Gastrocnemius medialis (tissue), 4 donors: ENCODE measurements at regions not wholly inside any gene's neighbourhood (a gene's known extent, or its start where the extent isn't known, plus 50 kb on each side); places are given as distances from the start of the nearest gene placed in this dataset.

ENCODE experiments used
- CTCF ChIP-seq, 5 experiments: fragments of 450-650 bp in 3 of 5; fragments of 200-600 bp in 2 of 5; sonication (generic) in 2 of 5; IDR thresholded peaks in 4 of 5; conservative IDR thresholded peaks in 1 of 5; 1 replicate in 4 of 5; 2 replicates in 1 of 5; pipeline ENCODE4 v1.5.1; 2016 to 2019; ENCODE audit warnings: antibody characterized with exemption in 5 of 5, mild to moderate bottlenecking in 3 of 5, moderate library complexity in 3 of 5
- POLR2A ChIP-seq, 2 donors: fragments of 450-650 bp; IDR thresholded peaks; one replicate each; pipeline ENCODE4 v1.6.1; 2017; ENCODE audit warnings: antibody characterized with exemption in 2 of 2, mild to moderate bottlenecking in 2 of 2, moderate library complexity in 2 of 2

DNA sequence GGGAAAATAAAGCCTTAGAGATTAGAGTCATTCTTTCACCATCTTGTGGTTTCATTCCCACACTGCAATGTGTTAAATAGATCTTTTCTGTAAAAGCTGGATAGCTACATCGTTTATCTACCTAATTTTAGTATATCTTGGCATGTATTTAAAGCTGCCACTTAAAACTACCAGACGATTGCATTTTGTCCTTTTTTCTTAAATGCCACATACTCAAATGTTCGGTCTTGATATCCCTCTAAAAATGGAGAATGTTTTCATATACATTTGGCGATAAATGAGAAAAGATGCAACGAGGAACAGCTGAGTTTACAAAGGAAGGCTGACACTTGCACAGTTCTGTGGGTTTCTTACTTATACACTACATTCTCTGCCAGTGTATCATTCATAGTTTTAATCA, 148.3 kb downstream of the CENPC start:
- TF ChIP-seq CTCF (IDR thresholded peaks at IDR 0.05 in 4 of 5, conservative IDR thresholded peaks at IDR 0.05 in 1 of 5) (no peak), POLR2A (IDR thresholded peaks at IDR 0.05) (no peak)
